ENCODE measurements at regions not wholly inside any gene's neighbourhood (a gene's known extent, or its start where the extent isn't known, plus 50 kb on each side); places are given as distances from the start of the nearest gene placed in this dataset.

GRCh38 chr2:131656816-131657633, 129.3 kb downstream of the CCDC74A start:
- Histone ChIP-seq H3K4me1 (replicated peaks; ENCODE audit: insufficient read depth) (no peaks in the 10 kb centered on the region), H3K4me2 (no peak overlapping the region), H3K79me2 (ENCODE audit: low read depth) (no peaks in the 10 kb centered on the region), H3K27ac (no peak overlapping the region), H3K4me3 (no peak overlapping the region), H3K36me3 (ENCODE audit: low read depth) (no peaks in the 10 kb centered on the region), H3K9me2 (ENCODE audit: insufficient read depth) (no peaks in the 10 kb centered on the region), H3K9me3 (ENCODE audit: insufficient read depth, low read depth) (no peaks in the 10 kb centered on the region), H2AFZ (no peak overlapping the region), H3K27me3 (ENCODE audit: insufficient read depth, low read depth) (peaks cover 19% of the 10 kb centered on the region), H4K20me1 (ENCODE audit: insufficient read depth) (no peaks in the 10 kb centered on the region), H3F3A (ENCODE audit: insufficient read depth, low read depth) (no peaks in the 10 kb centered on the region)
- no peak for DNase-seq
- intact Hi-C loops (cut with micrococcal nuclease; ENCODE audit: unreplicated experiment), result no loop called here
- ChIA-PET POLR2A (ENCODE audit: unreplicated experiment) (no interaction called here), CTCF (no interaction called here)
- no peak for TF ChIP-seq CTCF (conservative IDR thresholded peaks at IDR 0.05)
- TF ChIP-seq EZH2 (IDR thresholded peaks at IDR 0.05; ENCODE audit: low read depth), result no peak
- no TSS peak for BruUV-seq (replicated peaks)

GRCh38 chr2:131657895-131658768, 130.4 kb downstream of the CCDC74A start:
- Histone ChIP-seq H3K4me1 (replicated peaks; ENCODE audit: insufficient read depth) (no peaks in the 10 kb centered on the region), H3K9me2 (ENCODE audit: insufficient read depth) (no peaks in the 10 kb centered on the region), H3K27me3 (ENCODE audit: insufficient read depth, low read depth) (peaks cover 19% of the 10 kb centered on the region), H3K79me2 (ENCODE audit: low read depth) (no peaks in the 10 kb centered on the region), H3F3A (ENCODE audit: insufficient read depth, low read depth) (no peaks in the 10 kb centered on the region), H2AFZ (no peak overlapping the region), H4K20me1 (ENCODE audit: insufficient read depth) (no peaks in the 10 kb centered on the region), H3K27ac (no peak overlapping the region), H3K36me3 (ENCODE audit: low read depth) (no peaks in the 10 kb centered on the region), H3K4me2 (no peak overlapping the region), H3K9me3 (ENCODE audit: insufficient read depth, low read depth) (no peaks in the 10 kb centered on the region), H3K4me3 (no peak overlapping the region)
- ChIA-PET CTCF (no interaction called here), POLR2A (ENCODE audit: unreplicated experiment) (no interaction called here)
- no peak for TF ChIP-seq EZH2 (IDR thresholded peaks at IDR 0.05; ENCODE audit: low read depth)
- no peak for TF ChIP-seq CTCF (conservative IDR thresholded peaks at IDR 0.05)
- no peak for DNase-seq
- no TSS peak for BruUV-seq (replicated peaks)
- intact Hi-C loops (cut with micrococcal nuclease; ENCODE audit: unreplicated experiment), result no loop called here

GRCh38 chr2:131658769-131659131, 131.1 kb downstream of the CCDC74A start:
- Histone ChIP-seq H3K36me3 (ENCODE audit: low read depth) (no peaks in the 10 kb centered on the region), H3F3A (ENCODE audit: insufficient read depth, low read depth) (no peaks in the 10 kb centered on the region), H3K9me3 (ENCODE audit: insufficient read depth, low read depth) (no peaks in the 10 kb centered on the region), H3K4me2 (no peak overlapping the region), H3K4me3 (no peak overlapping the region), H4K20me1 (ENCODE audit: insufficient read depth) (no peaks in the 10 kb centered on the region), H2AFZ (no peak overlapping the region), H3K9me2 (ENCODE audit: insufficient read depth) (no peaks in the 10 kb centered on the region), H3K27ac (no peak overlapping the region), H3K79me2 (ENCODE audit: low read depth) (no peaks in the 10 kb centered on the region), H3K27me3 (ENCODE audit: insufficient read depth, low read depth) (peaks cover 19% of the 10 kb centered on the region), H3K4me1 (replicated peaks; ENCODE audit: insufficient read depth) (no peaks in the 10 kb centered on the region)
- no peak for TF ChIP-seq CTCF (conservative IDR thresholded peaks at IDR 0.05)
- TF ChIP-seq EZH2 (IDR thresholded peaks at IDR 0.05; ENCODE audit: low read depth), result no peak
- POLR2A ChIA-PET (ENCODE audit: unreplicated experiment), result no interaction called here
- BruUV-seq (replicated peaks), result no TSS peak
- CTCF ChIA-PET, result interaction anchor here (0.6 kb wide), 1 partner anchor 505 kb away, joined by 3 read pairs; no protein-coding TSS in a partner anchor
- intact Hi-C loops (cut with micrococcal nuclease; ENCODE audit: unreplicated experiment), result no loop called here
- DNase-seq, result no peak
